Osteoblast (primary cell): ENCODE measurements at regions not wholly inside any gene's neighbourhood (a gene's known extent, or its start where the extent isn't known, plus 50 kb on each side); places are given as distances from the start of the nearest gene placed in this dataset.

Source experiments
- DNase-seq: peaks from one replicate; pipeline ENCODE4 v3.0.0; 2011; ENCODE audit warnings: low spot score, mixed read lengths; ENCODE audit not compliant: insufficient read length; ENCODE audit errors: missing footprints
- H2AFZ ChIP-seq: 2 replicates; pipeline ENCODE4 v1.6.0; 2011; ENCODE audit warnings: mild to moderate bottlenecking, low read length
- H3K27ac ChIP-seq: 2 replicates; pipeline ENCODE4 v1.5.1; 2011; ENCODE audit warnings: mild to moderate bottlenecking, low read depth, low read length, moderate library complexity
- H3K27me3 ChIP-seq: 2 replicates; pipeline ENCODE4 v1.6.0; 2012; ENCODE audit warnings: mild to moderate bottlenecking, control low read depth, inconsistent platforms, low read length, moderate library complexity; ENCODE audit not compliant: insufficient read depth
- H3K36me3 ChIP-seq: 2 replicates; pipeline ENCODE4 v1.5.1; 2011; ENCODE audit warnings: mild to moderate bottlenecking, low read length, control low read depth, moderate library complexity; ENCODE audit not compliant: insufficient read depth
- H3K4me1 ChIP-seq: 2 replicates; pipeline ENCODE4 v1.5.1; 2011; ENCODE audit warnings: mild to moderate bottlenecking, low read length, control low read depth, moderate library complexity; ENCODE audit not compliant: insufficient read depth
- H3K4me2 ChIP-seq: 2 replicates; pipeline ENCODE4 v1.6.0; 2011; ENCODE audit warnings: mild to moderate bottlenecking, low read length; ENCODE audit not compliant: insufficient read depth
- H3K4me3 ChIP-seq: fragments of 200-600 bp; sonication (generic); 3 replicates; pipeline ENCODE4 v1.5.1; 2012; ENCODE audit warnings: mild to moderate bottlenecking, low read length, inconsistent platforms; ENCODE audit not compliant: insufficient read depth
- H3K79me2 ChIP-seq: 2 replicates; pipeline ENCODE4 v1.6.0; 2012; ENCODE audit warnings: mild to moderate bottlenecking, low read length, control low read depth, inconsistent platforms; ENCODE audit not compliant: insufficient read depth
- H3K9me3 ChIP-seq: 2 replicates; pipeline ENCODE4 v1.5.1; 2011; ENCODE audit warnings: low read depth, low read length, control low read depth
- H4K20me1 ChIP-seq: 2 replicates; pipeline ENCODE4 v1.6.0; 2012; ENCODE audit warnings: mild to moderate bottlenecking, low read length, control low read depth; ENCODE audit not compliant: insufficient read depth
- CTCF ChIP-seq: IDR thresholded peaks from 2 replicates; pipeline ENCODE4 v1.5.1; 2011; ENCODE audit warnings: mild to moderate bottlenecking, low read depth, low read length, moderate library complexity; ENCODE audit errors: extremely low read depth

GRCh38 chr2:144675331-144675730 is 155.4 kb upstream of the ZEB2 start:
- no peaks in the 10 kb centered on the region for H3K4me1 ChIP-seq
- H3K36me3 ChIP-seq = no peaks in the 10 kb centered on the region
- H3K4me3 ChIP-seq = no peak overlapping the region
- H3K4me2 ChIP-seq = no peak overlapping the region
- no peaks in the 10 kb centered on the region for H3K79me2 ChIP-seq
- H3K27ac ChIP-seq = no peak overlapping the region
- no peaks in the 10 kb centered on the region for H3K27me3 ChIP-seq
- no peak overlapping the region for H2AFZ ChIP-seq
- no peak for DNase-seq
- no peaks in the 10 kb centered on the region for H4K20me1 ChIP-seq
- H3K9me3 ChIP-seq = no peaks in the 10 kb centered on the region
- TF ChIP-seq CTCF = no peak

- H3K79me2 ChIP-seq = no peaks in the 10 kb centered on the region
- DNase-seq = no peak
- TF ChIP-seq CTCF = no peak
- H3K4me3 ChIP-seq = no peak overlapping the region
- no peak overlapping the region for H3K4me2 ChIP-seq
- no peaks in the 10 kb centered on the region for H3K36me3 ChIP-seq
- H3K27me3 ChIP-seq = no peaks in the 10 kb centered on the region
- no peaks in the 10 kb centered on the region for H4K20me1 ChIP-seq
- H2AFZ ChIP-seq = no peak overlapping the region
- H3K4me1 ChIP-seq = no peaks in the 10 kb centered on the region
- no peaks in the 10 kb centered on the region for H3K9me3 ChIP-seq
- no peak overlapping the region for H3K27ac ChIP-seq
Observed at GRCh38 chr2:144674071-144674470, 154.2 kb upstream of the ZEB2 start.

- H3K27ac ChIP-seq = no peak overlapping the region
- no peaks in the 10 kb centered on the region for H3K9me3 ChIP-seq
- H3K79me2 ChIP-seq = no peaks in the 10 kb centered on the region
- H3K4me2 ChIP-seq = no peak overlapping the region
- no peaks in the 10 kb centered on the region for H3K4me1 ChIP-seq
- no peaks in the 10 kb centered on the region for H4K20me1 ChIP-seq
- no peak overlapping the region for H2AFZ ChIP-seq
- H3K27me3 ChIP-seq = no peaks in the 10 kb centered on the region
- H3K36me3 ChIP-seq = no peaks in the 10 kb centered on the region
- TF ChIP-seq CTCF = no peak
- no peak for DNase-seq
- H3K4me3 ChIP-seq = no peak overlapping the region
Observed at GRCh38 chr2:144673456-144673855, 153.5 kb upstream of the ZEB2 start.

GRCh38 chr2:144671695-144672455 is 152.0 kb upstream of the ZEB2 start:
- Histone ChIP-seq H3K4me3 (no peak overlapping the region), H3K79me2 (no peaks in the 10 kb centered on the region), H4K20me1 (no peaks in the 10 kb centered on the region), H3K27me3 (no peaks in the 10 kb centered on the region), H3K36me3 (no peaks in the 10 kb centered on the region), H3K4me2 (no peak overlapping the region), H2AFZ (peak overlapping the region; percentile 73), H3K27ac (no peak overlapping the region), H3K4me1 (no peaks in the 10 kb centered on the region), H3K9me3 (no peaks in the 10 kb centered on the region)
- DNase-seq = peak; percentile 59
- no peak for TF ChIP-seq CTCF
